Stimulated activated CD8-positive, alpha-beta memory T cell treated with anti-CD3 and anti-CD28 coated beads, Interleukin-15, amount 100 ng/mL, for 4 hours (primary cell): ENCODE measurements at regions not wholly inside any gene's neighbourhood (a gene's known extent, or its start where the extent isn't known, plus 50 kb on each side); places are given as distances from the start of the nearest gene placed in this dataset.

Experiments used
- DNase-seq, 2 donors: peaks; one replicate each; pipeline ENCODE4 v3.0.0-alpha.2; 2020; ENCODE audit warnings: low read depth in 2 of 2

- no peak for DNase-seq
Measured at GRCh38 chr4:138756519-138756918, 259.1 kb upstream of the NOCT start.

- no peak for DNase-seq
Measured at GRCh38 chr4:138751309-138751708, 264.3 kb upstream of the NOCT start.

- DNase-seq = no peak
Measured at GRCh38 chr4:138749303-138749702, 266.3 kb upstream of the NOCT start.

- no peak for DNase-seq
Measured at GRCh38 chr4:138741766-138742377, 273.7 kb upstream of the NOCT start.

- no peak for DNase-seq
Measured at GRCh38 chr4:138740816-138741745, 274.5 kb upstream of the NOCT start.

- no peak for DNase-seq
Measured at GRCh38 chr4:138736362-138736761, 279.2 kb upstream of the NOCT start.

- no peak for DNase-seq
Measured at GRCh38 chr4:138734746-138735145, 280.8 kb upstream of the NOCT start.

- DNase-seq = no peak
Measured at GRCh38 chr4:138728566-138728965, 287.0 kb upstream of the NOCT start.

GRCh38 chr4:138727731-138728130, 287.9 kb upstream of the NOCT start:
- DNase-seq = no peak

- DNase-seq = no peak
Measured at GRCh38 chr4:138724530-138724929, 291.1 kb upstream of the NOCT start.

- no peak for DNase-seq
Measured at GRCh38 chr4:138716559-138717335, 298.8 kb upstream of the NOCT start.

- no peak for DNase-seq
Measured at GRCh38 chr4:138710297-138710696, 305.3 kb upstream of the NOCT start.

- DNase-seq = no peak
Measured at GRCh38 chr4:138709859-138710258, 305.7 kb upstream of the NOCT start.

GRCh38 chr4:138707746-138708677, 307.6 kb upstream of the NOCT start:
- DNase-seq = no peak

- DNase-seq = no peak
Measured at GRCh38 chr4:138706201-138706600, 309.4 kb upstream of the NOCT start.

GRCh38 chr4:138702190-138702824, 313.3 kb upstream of the NOCT start:
- no peak for DNase-seq

GRCh38 chr4:138698641-138699040, 316.9 kb upstream of the NOCT start:
- no peak for DNase-seq

- no peak for DNase-seq
Measured at GRCh38 chr4:138697851-138698250, 317.7 kb upstream of the NOCT start.

GRCh38 chr4:138696771-138697170, 318.8 kb upstream of the NOCT start:
- DNase-seq = no peak

- no peak for DNase-seq
Measured at GRCh38 chr4:138696058-138696457, 319.5 kb upstream of the NOCT start.

GRCh38 chr4:138693526-138693925, 322.1 kb upstream of the NOCT start:
- no peak for DNase-seq
